HG03558 (cell line): ENCODE measurements at regions not wholly inside any gene's neighbourhood (a gene's known extent, or its start where the extent isn't known, plus 50 kb on each side); places are given as distances from the start of the nearest gene placed in this dataset.
"Not testable (repeated sequence)": the region's sequence is repeated elsewhere in the genome, so short reads cannot be mapped to it uniquely, and the experiment has no call there.

Experiments
- ATAC-seq: cut with Tn5 transposase; IDR thresholded peaks from one replicate; pipeline ENCODE4 v1.9.1; 2021; ENCODE audit warnings: moderate number of reproducible peaks; ENCODE audit not compliant: unreplicated experiment; ENCODE audit errors: extremely low read depth

- ATAC-seq, result no peak
Measured at GRCh38 chr3:22621205-22621809, 581.8 kb upstream of the UBE2E2 start.

DNA sequence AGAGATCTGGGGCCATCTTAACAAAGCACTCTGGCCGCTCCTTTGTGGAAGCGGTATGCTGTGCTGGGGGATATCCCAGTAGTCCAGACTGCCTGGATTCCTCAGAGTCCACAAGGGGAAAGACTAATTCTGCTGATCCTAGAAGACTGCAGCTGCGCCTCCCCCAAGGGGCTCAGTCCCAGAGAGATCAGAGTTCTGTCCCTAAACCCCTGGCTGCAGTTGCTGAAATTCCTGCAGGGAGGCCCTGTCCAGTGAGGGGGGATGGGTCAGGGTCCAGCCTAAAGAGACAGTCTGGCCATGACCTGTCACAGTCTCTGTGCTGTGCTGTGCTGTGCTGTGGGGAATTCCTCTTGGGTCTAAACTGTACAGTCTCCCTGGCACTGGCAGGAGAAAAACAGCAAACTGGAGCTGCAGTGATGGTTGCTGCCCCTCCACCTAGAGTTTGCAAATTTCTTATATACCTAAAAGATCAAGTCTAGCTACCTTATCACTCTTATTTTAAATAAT lies 575.1 kb upstream of the UBE2E2 start:
- no peak for ATAC-seq

DNA sequence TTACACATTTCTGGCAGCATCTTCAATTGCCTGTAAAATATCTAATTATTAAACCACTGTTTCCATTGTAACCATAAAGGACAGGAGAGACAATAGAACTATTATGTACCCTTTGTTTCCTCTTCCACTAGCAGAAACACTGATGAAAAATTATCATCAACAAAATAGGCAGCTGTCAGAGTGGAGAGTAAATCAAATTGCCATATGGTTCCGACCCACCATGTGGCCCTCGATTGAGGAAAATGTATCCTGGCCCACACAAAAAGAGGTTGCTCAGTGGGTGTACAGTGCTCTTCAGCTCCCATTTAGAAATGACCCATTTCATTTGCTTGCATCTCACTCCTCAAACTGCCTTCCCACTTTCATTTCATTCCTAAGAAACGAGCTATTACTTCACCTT lies 570.6 kb upstream of the UBE2E2 start:
- no peak for ATAC-seq

- ATAC-seq, result no peak
Measured at GRCh38 chr3:22634433-22634832, 568.7 kb upstream of the UBE2E2 start.

GRCh38 chr3:22659651-22660475 lies 543.3 kb upstream of the UBE2E2 start:
- no peak for ATAC-seq

DNA sequence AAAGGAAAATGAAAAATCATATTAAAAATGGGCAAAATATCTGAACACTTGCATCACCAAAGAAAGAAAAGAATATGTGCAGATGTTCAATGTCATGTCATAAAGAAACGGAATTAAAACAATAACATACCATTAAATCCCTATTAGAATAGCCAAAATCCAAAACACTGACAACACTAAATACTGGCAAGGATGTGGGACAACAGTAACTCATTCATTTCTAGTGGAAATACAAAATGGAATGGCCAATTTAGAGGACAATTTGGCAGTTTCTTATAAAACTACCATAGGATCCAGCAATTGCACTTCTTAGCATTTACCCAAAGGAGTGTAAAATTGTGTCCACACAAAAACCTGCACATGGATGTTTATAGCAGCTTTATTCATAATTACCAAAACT lies 542.5 kb upstream of the UBE2E2 start:
- no peak for ATAC-seq

DNA sequence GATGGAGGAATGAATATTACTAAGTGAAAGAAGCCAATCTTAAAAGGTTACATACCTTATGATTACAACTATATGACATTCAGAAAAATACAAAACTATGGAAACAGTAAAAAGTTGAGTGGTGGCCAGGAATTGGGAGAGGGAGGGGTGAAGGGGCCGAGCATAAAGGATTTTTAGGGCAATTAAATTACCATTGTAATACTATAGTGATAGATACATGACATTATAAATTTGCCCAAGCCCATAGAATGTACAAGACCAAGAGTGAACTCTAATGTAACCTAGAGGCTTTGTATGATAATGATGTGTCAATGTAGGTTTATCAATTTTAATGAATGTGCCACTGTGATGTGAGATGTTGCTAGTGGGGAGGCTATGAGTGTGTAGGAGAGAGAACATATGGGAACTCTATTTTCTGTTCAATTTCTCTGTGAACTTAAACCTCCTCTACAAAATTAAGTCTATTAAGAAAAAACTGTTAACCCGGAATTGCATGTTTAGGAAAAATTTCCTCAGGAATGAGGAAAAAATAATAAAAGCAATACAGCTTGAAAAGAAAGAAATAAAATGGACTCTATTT lies 541.9 kb upstream of the UBE2E2 start:
- ATAC-seq, result no peak

DNA sequence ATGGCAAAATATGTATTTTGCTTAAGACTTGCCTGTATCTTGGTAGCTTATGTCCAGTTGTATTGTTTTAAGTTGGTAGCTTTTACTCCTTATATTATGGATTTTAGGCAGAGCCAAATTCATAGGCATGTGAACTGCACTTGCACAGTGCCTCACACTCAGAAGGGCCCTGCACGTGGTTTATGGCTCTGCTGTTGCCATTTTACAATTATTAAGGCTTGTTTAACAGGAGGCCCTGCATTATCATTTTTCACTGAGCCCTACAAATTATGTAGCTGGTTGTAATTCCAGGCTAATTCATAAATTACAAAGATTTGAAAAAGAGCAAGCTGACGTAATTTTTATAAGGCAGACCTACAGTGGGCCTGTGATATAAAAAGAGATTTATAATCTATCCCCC lies 537.6 kb upstream of the UBE2E2 start:
- no peak for ATAC-seq

DNA sequence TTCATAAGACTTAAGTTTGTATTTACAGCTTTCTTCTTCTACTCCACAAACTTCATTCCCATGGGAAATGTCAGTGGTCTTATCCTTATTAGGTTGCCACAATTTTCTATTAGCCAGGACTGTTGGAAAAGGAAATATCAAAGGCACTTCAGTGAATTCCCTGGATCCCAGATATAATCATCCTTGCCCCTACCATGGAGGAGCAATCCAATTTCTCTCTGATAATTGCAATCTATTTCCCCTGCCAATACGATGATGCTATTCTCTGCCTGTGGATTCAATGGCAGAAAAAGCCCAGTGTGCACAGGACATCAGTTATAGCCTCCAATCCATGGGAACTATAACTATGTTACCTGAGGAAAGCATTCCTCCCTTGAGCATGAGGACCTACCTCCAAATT lies 536.4 kb upstream of the UBE2E2 start:
- no peak for ATAC-seq

DNA sequence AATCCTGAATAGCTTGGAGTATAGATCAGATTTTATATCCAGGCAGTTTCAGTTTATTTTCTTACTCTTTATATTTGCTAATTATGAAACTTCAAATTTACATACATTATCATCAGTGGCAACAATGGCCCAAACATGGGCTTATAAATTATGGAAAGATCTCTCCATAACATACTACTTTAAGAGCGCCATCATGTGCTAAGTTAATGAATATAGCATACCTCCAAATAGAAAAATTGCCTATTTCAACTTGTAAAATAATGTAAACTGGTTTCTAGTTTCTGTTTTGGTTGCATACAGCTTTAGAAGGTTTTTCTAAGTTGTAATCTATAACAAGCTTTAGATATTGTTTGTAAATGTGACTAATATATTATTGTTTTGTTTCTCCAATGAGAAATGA lies 531.3 kb upstream of the UBE2E2 start:
- ATAC-seq, result no peak

DNA sequence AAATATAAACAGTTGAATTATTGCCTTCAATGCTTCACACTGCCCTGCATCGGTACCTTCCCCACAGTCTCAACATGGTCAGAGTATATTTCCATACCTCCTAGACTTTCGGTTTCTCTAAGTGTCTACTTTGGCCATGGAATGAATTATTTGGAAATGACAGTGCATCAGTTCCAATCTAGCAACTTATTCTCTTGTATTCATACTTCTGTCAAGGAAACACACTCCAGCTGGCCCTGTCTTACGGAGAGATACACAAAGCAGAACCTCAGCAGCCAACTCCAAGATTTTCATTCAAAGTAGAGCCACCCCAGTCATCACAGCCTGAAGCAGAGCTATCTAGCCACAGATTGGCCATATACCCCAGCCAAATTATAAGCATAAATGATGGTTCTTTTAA lies 518.4 kb upstream of the UBE2E2 start:
- no peak for ATAC-seq

DNA sequence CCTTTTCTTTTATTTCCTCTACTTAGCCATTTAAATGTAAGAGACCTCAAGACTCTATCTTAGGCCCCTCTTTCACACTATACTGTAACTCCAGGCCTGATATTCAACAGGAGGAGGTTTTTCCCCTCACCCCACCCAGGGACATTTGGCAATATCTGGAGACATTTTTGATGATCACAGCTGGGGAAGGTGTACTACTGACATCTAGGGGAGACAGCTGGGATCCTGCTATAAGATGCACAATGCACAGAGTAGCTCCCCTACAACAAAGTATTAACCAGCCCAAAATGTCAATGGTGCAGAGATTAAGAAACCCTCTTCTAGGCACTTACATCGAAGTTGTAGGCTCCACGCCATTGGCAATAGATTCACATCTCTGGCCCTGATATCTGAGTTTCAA lies 517.5 kb upstream of the UBE2E2 start:
- ATAC-seq, result no peak

DNA sequence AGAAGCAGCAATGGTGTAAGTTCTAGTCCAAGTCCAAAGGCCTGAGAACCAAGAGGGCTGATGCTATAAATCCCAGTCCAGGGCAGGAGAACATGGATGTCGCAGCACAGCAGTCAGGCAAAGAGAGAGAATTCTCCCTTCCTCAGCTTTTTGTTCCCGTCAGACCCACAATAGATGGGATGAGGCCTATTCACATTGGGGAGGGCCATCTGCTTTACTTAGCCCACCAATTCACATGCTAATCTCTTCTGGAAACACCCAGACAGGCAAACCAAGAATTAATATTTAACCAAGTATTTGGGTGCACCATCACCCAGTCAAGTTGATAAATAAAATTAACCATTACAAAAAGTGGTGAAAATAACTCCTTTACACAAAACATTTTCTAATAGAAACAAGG lies 511.7 kb upstream of the UBE2E2 start:
- no peak for ATAC-seq

DNA sequence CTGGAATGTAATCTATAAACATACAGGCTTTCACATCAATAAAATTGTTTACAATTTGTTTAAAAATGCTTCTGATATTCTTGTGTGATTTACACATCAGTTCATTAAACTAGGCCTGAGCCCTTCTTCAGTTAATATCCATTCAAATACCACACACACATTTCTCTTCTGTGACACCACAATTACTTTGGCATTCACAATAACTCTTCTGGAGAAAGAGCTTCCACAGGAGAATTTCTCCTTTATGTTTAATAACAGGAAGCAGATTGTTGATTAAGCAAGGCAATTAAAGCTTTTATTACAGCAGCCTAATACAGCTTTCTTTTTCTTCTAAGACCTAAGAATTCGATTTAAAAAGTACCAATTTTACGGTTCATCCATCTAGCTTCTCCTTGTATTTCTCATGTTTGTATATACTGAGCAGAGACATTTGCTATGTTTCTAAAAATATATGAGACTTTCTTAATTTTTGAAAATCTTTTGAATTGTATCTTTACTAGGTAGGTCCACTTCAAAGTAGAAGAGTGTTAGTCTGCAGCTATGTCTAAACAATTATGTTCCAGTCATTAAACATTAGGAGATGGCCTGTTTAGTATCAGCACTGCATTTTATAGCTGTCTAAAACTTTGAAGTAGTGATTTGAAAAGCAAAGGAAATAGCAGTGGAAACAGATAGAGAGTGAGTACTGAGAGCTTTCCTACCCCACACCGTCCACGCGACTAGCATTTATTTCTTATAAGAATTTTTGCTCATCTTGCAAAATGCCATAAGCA lies 511.1 kb upstream of the UBE2E2 start:
- no peak for ATAC-seq

- no peak for ATAC-seq
Measured at GRCh38 chr3:22700876-22701275, 502.3 kb upstream of the UBE2E2 start.

DNA sequence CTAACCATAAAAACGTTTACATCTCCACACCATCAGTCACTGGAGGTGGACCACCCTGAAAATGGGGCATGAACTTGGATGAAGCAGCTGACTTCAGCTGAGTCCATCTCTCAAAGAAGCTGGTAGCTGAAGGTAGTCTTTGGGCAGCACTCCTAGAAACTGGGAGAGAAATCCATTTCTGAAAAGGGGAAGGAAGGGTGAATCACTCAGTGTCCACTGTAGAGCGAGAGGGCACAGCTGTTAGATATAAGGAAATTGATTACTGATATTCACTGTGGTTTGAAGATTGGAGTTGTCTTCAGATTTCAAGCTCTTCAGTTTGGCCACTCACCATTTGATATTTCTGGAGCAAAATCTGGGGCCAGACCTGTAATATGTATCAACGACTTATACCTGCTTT lies 499.0 kb upstream of the UBE2E2 start:
- ATAC-seq, result no peak

GRCh38 chr3:22704571-22705354 lies 498.4 kb upstream of the UBE2E2 start:
- no peak for ATAC-seq

GRCh38 chr3:22706922-22707321 lies 496.2 kb upstream of the UBE2E2 start:
- ATAC-seq, result not testable (repeated sequence)

GRCh38 chr3:22713936-22714335 lies 489.2 kb upstream of the UBE2E2 start:
- ATAC-seq, result no peak

DNA sequence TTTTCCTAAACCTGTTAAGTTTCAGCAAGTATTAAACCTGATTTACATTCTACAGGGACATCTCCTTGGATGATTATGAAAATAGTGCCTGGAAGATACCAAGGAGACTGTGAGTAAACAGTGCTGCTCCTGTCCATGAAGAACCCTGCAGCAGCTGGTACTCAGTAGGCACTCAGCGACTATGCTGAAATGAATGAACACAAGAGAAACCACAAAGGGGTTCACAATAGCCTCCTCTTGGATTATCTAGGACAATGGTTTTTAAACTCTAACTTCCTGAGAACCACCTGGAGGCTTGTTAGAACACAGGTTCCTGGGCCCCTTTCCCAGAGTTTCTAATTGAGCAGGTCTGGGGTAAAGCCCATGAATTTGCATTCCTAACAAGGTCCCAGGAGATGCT lies 488.4 kb upstream of the UBE2E2 start:
- ATAC-seq, result no peak
